GM12878 (cell line): ENCODE measurements at regions not wholly inside any gene's neighbourhood (a gene's known extent, or its start where the extent isn't known, plus 50 kb on each side); places are given as distances from the start of the nearest gene placed in this dataset.

Experiments used
- ATAC-seq: fragments of 200-7000 bp; cut with Tn5 transposase; 3 replicates; pipeline ENCODE4 v1.9.1; 2020; ENCODE audit warnings: mild to moderate bottlenecking, moderate library complexity
- BruUV-seq: library from RNA; stranded (reverse); fragments of 400-500 nt; replicated peaks from 2 replicates; lab custom pipeline; 2021; lab: Mats Ljungman, UMichigan
- CTCF ChIA-PET: fragments of 300-600 bp; sonication (Branson Sonifier 250); formaldehyde crosslinking; extraction: SDS; loops from one replicate; lab custom pipeline; 2021; ENCODE audit warnings: inconsistent platforms; lab: Yijun Ruan, JAX
- POLR2A ChIA-PET: fragments of 350-600 bp; formaldehyde crosslinking; extraction: SDS; loops from one replicate; lab custom pipeline; 2021; ENCODE audit warnings: inconsistent platforms; lab: Charles Lee
- RAD21 ChIA-PET: fragments of 300-600 bp; sonication (Branson Sonifier 250); formaldehyde crosslinking; loops from one replicate; lab custom pipeline; 2023; ENCODE audit warnings: antibody characterized with exemption; ENCODE audit not compliant: unreplicated experiment; lab: Charles Lee
- SMC1A ChIA-PET: fragments of 300-600 bp; sonication (Branson Sonifier 250); formaldehyde crosslinking; loops from one replicate; lab custom pipeline; 2023; ENCODE audit not compliant: unreplicated experiment, uncharacterized antibody; lab: Charles Lee
- DNase-seq: peaks from one replicate; pipeline ENCODE4 v3.0.0-alpha.2; 2011; ENCODE audit warnings: low read depth, low spot score
- FAIRE-seq: peaks from 3 replicates; lab custom pipeline; 2011; peaks lifted over from hg19 to GRCh38; lab: Jason Lieb, UNC
- H2AFZ ChIP-seq: 2 replicates; pipeline ENCODE4 v1.6.0; 2011; ENCODE audit warnings: low read depth, low read length, control low read depth; ENCODE audit not compliant: control insufficient read depth
- H3K27ac ChIP-seq: 2 replicates; pipeline ENCODE4 v1.5.1; 2011; ENCODE audit warnings: control low read depth; ENCODE audit not compliant: control insufficient read depth, insufficient read depth
- H3K27me3 ChIP-seq, 2 experiments: replicated peaks in 1 of 2; 2 replicates each; pipeline versions ENCODE4 v1.6.0 to v1.6.1; 2011; ENCODE audit warnings: low read length in 1 of 2; ENCODE audit not compliant: control insufficient read depth in 2 of 2, insufficient read depth in 2 of 2
- H3K36me3 ChIP-seq, 2 experiments: 2 replicates each; pipeline ENCODE4 v1.5.1; 2011; ENCODE audit warnings: low read length in 1 of 2; ENCODE audit not compliant: control insufficient read depth in 2 of 2, insufficient read depth in 2 of 2
- H3K4me1 ChIP-seq: 2 replicates; pipeline ENCODE4 v1.6.1; 2011; ENCODE audit warnings: mild to moderate bottlenecking, low read length, moderate library complexity, mixed read lengths; ENCODE audit not compliant: control insufficient read depth, insufficient read depth
- H3K4me2 ChIP-seq: 2 replicates; pipeline ENCODE4 v1.6.0; 2011; ENCODE audit warnings: control low read depth; ENCODE audit not compliant: control insufficient read depth, insufficient read depth
- H3K4me3 ChIP-seq: fragments of 200-600 bp; sonication (generic); 2 replicates; pipeline ENCODE4 v1.5.1; 2016
- H3K79me2 ChIP-seq: 2 replicates; pipeline ENCODE4 v1.6.0; 2011; ENCODE audit warnings: low read length; ENCODE audit not compliant: control insufficient read depth, insufficient read depth
- H3K9ac ChIP-seq: 2 replicates; pipeline ENCODE4 v1.8.0; 2011; ENCODE audit warnings: low read length, control low read depth, mixed read lengths; ENCODE audit not compliant: control insufficient read depth, insufficient read depth
- H3K9me3 ChIP-seq: replicated peaks from 3 replicates; pipeline ENCODE4 v1.5.1; 2011; ENCODE audit warnings: mild to moderate bottlenecking, low read length; ENCODE audit not compliant: control insufficient read depth, insufficient read depth
- H4K20me1 ChIP-seq: 2 replicates; pipeline ENCODE4 v1.6.0; 2011; ENCODE audit not compliant: control insufficient read depth, insufficient read depth
- BCL11A ChIP-seq: IDR thresholded peaks from 2 replicates; pipeline ENCODE4 v1.6.1; 2011; ENCODE audit warnings: low read depth, low read length
- CEBPB ChIP-seq, 2 experiments: fragments of 150-350 bp in 1 of 2; IDR thresholded peaks; 2 replicates each; pipeline ENCODE4 v1.6.1; 2012 to 2014; ENCODE audit warnings: low read depth in 2 of 2, low read length in 2 of 2, borderline replicate concordance in 1 of 2, inconsistent platforms in 1 of 2
- CREB1 ChIP-seq: IDR thresholded peaks from 2 replicates; pipeline ENCODE4 v1.6.1; 2012; ENCODE audit warnings: low read depth, mild to moderate bottlenecking, inconsistent platforms
- GATAD2B ChIP-seq: fragments of 450-650 bp; conservative IDR thresholded peaks from 2 replicates; pipeline ENCODE4 v1.6.1; 2017; ENCODE audit warnings: low read depth, mild to moderate bottlenecking, moderate library complexity
- IRF4 ChIP-seq: IDR thresholded peaks from 2 replicates; pipeline ENCODE4 v1.6.1; 2011; ENCODE audit warnings: low read depth, low read length
- SMARCA5 ChIP-seq: fragments of 450-650 bp; IDR thresholded peaks from 2 replicates; pipeline ENCODE4 v1.6.1; 2017; ENCODE audit warnings: mild to moderate bottlenecking
- STAT1 ChIP-seq: fragments of 450-650 bp; conservative IDR thresholded peaks from 2 replicates; pipeline ENCODE4 v1.6.1; 2014; ENCODE audit warnings: antibody characterized with exemption, mild to moderate bottlenecking
- TAF1 ChIP-seq: IDR thresholded peaks from 2 replicates; pipeline ENCODE4 v1.6.1; 2011; ENCODE audit warnings: mild to moderate bottlenecking, low read depth, low read length, borderline replicate concordance
- TARDBP ChIP-seq: IDR thresholded peaks from 2 replicates; pipeline ENCODE4 v1.6.1; 2016; ENCODE audit warnings: borderline replicate concordance
- ZNF207 ChIP-seq: fragments of 450-650 bp; IDR thresholded peaks from 2 replicates; pipeline ENCODE4 v1.6.1; 2014; ENCODE audit warnings: antibody characterized with exemption, mild to moderate bottlenecking, borderline replicate concordance
- WGBS: methylation state at CpG from one replicate; pipeline ENCODE4 v1.1.6; 2016; ENCODE audit warnings: low lambda C conversion rate; ENCODE audit not compliant: insufficient replicate concordance, insufficient coverage; ENCODE audit errors: missing lambda C conversion rate; 5-methylcytosine and 5-hydroxymethylcytosine counted together
- in situ Hi-C: fragments of 300-500 bp; cut with MboI; formaldehyde crosslinking; loops from 9 replicates; pipeline ENCODE4 v1.14.3; 2018; ENCODE audit warnings: mixed read lengths
- intact Hi-C: fragments of 100-400 bp; cut with micrococcal nuclease; formaldehyde crosslinking; loops from one replicate; pipeline ENCODE4 v1.14.2; 2022; ENCODE audit not compliant: unreplicated experiment
- TF ChIP-seq, protein P1 (sequence below): IDR thresholded peaks from 2 replicates; pipeline ENCODE4 v1.6.1; 2012; ENCODE audit warnings: low read depth, low read length, improper control_type of control experiment
- TF ChIP-seq, protein P2 (sequence below): fragments of 450-650 bp; IDR thresholded peaks from 2 replicates; pipeline ENCODE4 v1.6.1; 2016; ENCODE audit warnings: mild to moderate bottlenecking
- TF ChIP-seq, protein P3 (sequence below): fragments of 450-650 bp; formaldehyde crosslinking; IDR thresholded peaks from 2 replicates; pipeline ENCODE4 v1.4.0; 2020; ENCODE audit warnings: mild to moderate bottlenecking, moderate library complexity
- TF ChIP-seq, protein P4 (sequence below): fragments of 450-650 bp; formaldehyde crosslinking; IDR thresholded peaks from 2 replicates; pipeline ENCODE4 v1.4.0; 2022; ENCODE audit warnings: mild to moderate bottlenecking, moderate library complexity

GRCh38 chr2:204344119-204344518 is 201.2 kb upstream of the PARD3B start:
- no peaks in the 10 kb centered on the region for H3K27me3 ChIP-seq
- POLR2A ChIA-PET: no interaction called here
- no peaks in the 10 kb centered on the region for H3K9me3 ChIP-seq
- WGBS: 0% methylated on average over 2 of the region's 2 CpGs
- H3K36me3 ChIP-seq: no peaks in the 10 kb centered on the region
- FAIRE-seq: no peak
- H3K27ac ChIP-seq: no peak overlapping the region
- no peak overlapping the region for H3K4me3 ChIP-seq
- no TSS peak for BruUV-seq
- H3K4me2 ChIP-seq: no peak overlapping the region
- H4K20me1 ChIP-seq: no peaks in the 10 kb centered on the region
- CTCF ChIA-PET: no interaction called here
- no peak overlapping the region for H3K9ac ChIP-seq
- no peaks in the 10 kb centered on the region for H3K4me1 ChIP-seq
- in situ Hi-C loops: no loop called here
- no peak for ATAC-seq
- RAD21 ChIA-PET: no interaction called here
- no peak for DNase-seq
- intact Hi-C loops: no loop called here
- SMC1A ChIA-PET: no interaction called here
- H3K79me2 ChIP-seq: no peaks in the 10 kb centered on the region
- no peak overlapping the region for H2AFZ ChIP-seq
- TF ChIP-seq CEBPB (IDR thresholded peaks at IDR 0.05; ENCODE audit: borderline replicate concordance in 1 of 2, low read depth in 2 of 2, low read length in 2 of 2): no peak
- TF ChIP-seq, protein P1, sequence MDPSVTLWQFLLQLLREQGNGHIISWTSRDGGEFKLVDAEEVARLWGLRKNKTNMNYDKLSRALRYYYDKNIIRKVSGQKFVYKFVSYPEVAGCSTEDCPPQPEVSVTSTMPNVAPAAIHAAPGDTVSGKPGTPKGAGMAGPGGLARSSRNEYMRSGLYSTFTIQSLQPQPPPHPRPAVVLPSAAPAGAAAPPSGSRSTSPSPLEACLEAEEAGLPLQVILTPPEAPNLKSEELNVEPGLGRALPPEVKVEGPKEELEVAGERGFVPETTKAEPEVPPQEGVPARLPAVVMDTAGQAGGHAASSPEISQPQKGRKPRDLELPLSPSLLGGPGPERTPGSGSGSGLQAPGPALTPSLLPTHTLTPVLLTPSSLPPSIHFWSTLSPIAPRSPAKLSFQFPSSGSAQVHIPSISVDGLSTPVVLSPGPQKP: no peak
- no peak for TF ChIP-seq CREB1
- TF ChIP-seq BCL11A: no peak
- TF ChIP-seq ZNF207: no peak
- TF ChIP-seq, protein P2, sequence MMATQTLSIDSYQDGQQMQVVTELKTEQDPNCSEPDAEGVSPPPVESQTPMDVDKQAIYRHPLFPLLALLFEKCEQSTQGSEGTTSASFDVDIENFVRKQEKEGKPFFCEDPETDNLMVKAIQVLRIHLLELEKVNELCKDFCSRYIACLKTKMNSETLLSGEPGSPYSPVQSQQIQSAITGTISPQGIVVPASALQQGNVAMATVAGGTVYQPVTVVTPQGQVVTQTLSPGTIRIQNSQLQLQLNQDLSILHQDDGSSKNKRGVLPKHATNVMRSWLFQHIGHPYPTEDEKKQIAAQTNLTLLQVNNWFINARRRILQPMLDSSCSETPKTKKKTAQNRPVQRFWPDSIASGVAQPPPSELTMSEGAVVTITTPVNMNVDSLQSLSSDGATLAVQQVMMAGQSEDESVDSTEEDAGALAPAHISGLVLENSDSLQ: no peak
- TF ChIP-seq TARDBP: no peak
- no peak for TF ChIP-seq GATAD2B
- no peak for TF ChIP-seq STAT1
- TF ChIP-seq, protein P3, sequence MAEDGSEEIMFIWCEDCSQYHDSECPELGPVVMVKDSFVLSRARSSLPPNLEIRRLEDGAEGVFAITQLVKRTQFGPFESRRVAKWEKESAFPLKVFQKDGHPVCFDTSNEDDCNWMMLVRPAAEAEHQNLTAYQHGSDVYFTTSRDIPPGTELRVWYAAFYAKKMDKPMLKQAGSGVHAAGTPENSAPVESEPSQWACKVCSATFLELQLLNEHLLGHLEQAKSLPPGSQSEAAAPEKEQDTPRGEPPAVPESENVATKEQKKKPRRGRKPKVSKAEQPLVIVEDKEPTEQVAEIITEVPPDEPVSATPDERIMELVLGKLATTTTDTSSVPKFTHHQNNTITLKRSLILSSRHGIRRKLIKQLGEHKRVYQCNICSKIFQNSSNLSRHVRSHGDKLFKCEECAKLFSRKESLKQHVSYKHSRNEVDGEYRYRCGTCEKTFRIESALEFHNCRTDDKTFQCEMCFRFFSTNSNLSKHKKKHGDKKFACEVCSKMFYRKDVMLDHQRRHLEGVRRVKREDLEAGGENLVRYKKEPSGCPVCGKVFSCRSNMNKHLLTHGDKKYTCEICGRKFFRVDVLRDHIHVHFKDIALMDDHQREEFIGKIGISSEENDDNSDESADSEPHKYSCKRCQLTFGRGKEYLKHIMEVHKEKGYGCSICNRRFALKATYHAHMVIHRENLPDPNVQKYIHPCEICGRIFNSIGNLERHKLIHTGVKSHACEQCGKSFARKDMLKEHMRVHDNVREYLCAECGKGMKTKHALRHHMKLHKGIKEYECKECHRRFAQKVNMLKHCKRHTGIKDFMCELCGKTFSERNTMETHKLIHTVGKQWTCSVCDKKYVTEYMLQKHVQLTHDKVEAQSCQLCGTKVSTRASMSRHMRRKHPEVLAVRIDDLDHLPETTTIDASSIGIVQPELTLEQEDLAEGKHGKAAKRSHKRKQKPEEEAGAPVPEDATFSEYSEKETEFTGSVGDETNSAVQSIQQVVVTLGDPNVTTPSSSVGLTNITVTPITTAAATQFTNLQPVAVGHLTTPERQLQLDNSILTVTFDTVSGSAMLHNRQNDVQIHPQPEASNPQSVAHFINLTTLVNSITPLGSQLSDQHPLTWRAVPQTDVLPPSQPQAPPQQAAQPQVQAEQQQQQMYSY: no peak
- no peak for TF ChIP-seq TAF1
- TF ChIP-seq, protein P4, sequence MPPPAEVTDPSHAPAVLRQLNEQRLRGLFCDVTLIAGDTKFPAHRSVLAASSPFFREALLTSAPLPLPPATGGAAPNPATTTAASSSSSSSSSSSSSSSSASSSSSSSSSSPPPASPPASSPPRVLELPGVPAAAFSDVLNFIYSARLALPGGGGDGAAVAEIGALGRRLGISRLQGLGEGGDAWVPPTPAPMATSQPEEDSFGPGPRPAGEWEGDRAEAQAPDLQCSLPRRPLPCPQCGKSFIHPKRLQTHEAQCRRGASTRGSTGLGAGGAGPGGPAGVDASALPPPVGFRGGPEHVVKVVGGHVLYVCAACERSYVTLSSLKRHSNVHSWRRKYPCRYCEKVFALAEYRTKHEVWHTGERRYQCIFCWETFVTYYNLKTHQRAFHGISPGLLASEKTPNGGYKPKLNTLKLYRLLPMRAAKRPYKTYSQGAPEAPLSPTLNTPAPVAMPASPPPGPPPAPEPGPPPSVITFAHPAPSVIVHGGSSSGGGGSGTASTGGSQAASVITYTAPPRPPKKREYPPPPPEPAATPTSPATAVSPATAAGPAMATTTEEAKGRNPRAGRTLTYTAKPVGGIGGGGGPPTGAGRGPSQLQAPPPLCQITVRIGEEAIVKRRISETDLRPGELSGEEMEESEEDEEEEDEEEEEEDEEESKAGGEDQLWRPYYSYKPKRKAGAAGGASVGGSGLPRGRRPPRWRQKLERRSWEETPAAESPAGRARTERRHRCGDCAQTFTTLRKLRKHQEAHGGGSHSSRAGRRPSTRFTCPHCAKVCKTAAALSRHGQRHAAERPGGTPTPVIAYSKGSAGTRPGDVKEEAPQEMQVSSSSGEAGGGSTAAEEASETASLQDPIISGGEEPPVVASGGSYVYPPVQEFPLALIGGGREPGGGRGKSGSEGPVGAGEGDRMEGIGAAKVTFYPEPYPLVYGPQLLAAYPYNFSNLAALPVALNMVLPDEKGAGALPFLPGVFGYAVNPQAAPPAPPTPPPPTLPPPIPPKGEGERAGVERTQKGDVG (CRISPR knock-in tag): no peak
- TF ChIP-seq SMARCA5: no peak
- TF ChIP-seq IRF4: no peak
